DMS53 (cell line): ENCODE measurements at regions not wholly inside any gene's neighbourhood (a gene's known extent, or its start where the extent isn't known, plus 50 kb on each side); places are given as distances from the start of the nearest gene placed in this dataset.

Source experiments
- DNase-seq: peaks from one replicate; lab custom pipeline; 2025; lab: John Stamatoyannopoulos, UW

- DNase-seq, result no peak
Observed at GRCh38 chr2:217722883-217723472, 279.8 kb downstream of the TNS1 start.

GRCh38 chr2:217717646-217718045 is 285.1 kb downstream of the TNS1 start:
- no peak for DNase-seq

- DNase-seq, result no peak
Observed at GRCh38 chr2:217715484-217715883, 287.3 kb downstream of the TNS1 start.

DNA sequence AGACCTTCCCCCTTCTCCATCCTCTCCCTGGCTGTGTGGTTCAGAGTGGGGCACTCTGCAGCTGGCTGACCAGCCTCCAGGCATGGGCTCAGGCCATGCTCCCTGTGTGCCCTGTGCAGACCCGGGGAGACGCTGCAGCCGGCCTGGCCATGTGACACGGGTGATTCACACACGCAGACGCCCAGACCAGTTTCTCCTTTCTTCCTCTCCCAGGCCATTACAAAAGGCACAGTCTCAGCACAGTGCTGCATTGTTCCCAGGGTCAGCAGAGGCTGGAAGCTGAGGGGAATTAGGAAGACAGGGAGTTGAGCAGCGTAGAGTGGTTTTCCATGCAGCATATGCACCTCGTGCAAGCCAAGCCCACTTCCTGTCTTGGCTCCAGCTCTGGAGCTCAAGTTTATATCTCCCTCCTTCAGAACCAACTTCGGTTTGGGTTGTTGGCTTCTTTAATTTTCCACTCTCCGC is 288.5 kb downstream of the TNS1 start:
- peak; percentile 7 for DNase-seq

GRCh38 chr2:217713395-217714286 is 289.2 kb downstream of the TNS1 start:
- peak; percentile 74 for DNase-seq

DNA sequence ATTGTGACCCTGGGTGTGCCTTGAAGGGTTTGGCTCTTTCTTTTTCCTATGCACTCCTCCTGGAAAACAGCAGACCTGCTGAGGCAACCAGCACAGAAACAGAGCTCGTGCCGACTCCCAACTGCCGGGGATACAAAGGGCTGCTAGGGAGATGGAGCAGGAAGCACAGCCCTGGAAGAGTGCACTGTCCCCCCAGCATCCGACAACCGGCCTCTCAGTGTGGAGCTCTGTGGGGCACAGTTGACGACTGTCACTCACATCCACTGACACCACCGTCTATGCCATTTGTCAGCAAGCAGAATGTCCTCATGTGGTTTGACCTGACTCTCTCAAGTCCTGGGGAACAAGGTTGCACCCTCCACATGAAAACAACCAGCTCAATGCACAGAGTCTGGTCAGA is 290.4 kb downstream of the TNS1 start:
- DNase-seq, result no peak

- DNase-seq, result no peak
Observed at GRCh38 chr2:217711188-217711587, 291.6 kb downstream of the TNS1 start.

- no peak for DNase-seq
Observed at GRCh38 chr2:217710211-217710765, 292.5 kb downstream of the TNS1 start.

- DNase-seq, result no peak
Observed at GRCh38 chr2:217709478-217710210, 293.2 kb downstream of the TNS1 start.

DNA sequence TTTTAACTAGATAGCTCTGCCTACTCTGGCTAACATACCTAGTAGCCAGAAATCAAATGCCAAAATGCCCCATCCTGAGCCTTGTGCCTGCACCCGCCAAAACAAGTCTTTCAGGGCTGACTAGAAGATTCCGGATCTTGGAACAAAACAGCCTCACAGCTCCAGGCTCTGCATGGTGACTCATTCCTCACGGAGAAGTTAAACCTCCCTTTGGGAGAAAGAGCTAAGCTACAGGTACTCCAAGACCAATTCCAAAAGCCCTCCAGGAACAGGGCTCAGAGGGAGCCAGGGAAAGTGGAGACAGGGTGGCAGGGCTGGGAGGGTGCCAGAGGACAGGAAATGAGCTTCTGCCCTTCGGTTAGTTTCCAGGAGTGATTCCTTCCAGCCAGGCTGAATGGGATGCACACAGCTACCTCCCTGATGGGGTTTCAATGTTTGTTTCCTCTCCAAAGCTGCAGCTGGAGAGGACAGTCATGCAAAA is 295.6 kb downstream of the TNS1 start:
- peak; percentile 10 for DNase-seq

DNA sequence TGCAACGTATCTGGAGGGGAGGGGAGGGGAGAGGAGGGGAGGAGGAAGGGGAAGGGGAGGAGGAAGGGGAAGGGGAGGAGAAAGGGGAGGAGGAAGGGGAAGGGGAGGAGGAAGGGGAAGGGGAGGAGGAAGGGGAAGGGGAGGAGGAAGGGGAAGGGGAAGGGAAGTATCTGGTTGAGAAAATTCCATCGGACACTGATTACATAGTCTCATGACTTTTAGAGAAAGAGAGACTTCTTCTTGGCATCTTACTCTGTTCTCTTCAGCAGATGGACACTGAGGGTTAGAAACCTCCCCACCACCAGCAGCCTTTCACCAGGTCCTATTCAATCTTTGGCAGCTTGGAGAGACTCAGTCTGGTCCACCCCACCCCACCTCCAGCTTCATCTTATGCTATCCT is 296.3 kb downstream of the TNS1 start:
- no peak for DNase-seq

- peak; percentile 7 for DNase-seq
Observed at GRCh38 chr2:217706095-217706494, 296.7 kb downstream of the TNS1 start.

GRCh38 chr2:217705461-217705860 is 297.3 kb downstream of the TNS1 start:
- no peak for DNase-seq

GRCh38 chr2:217703999-217704398 is 298.8 kb downstream of the TNS1 start:
- DNase-seq, result no peak

- DNase-seq, result peak; percentile 74
Observed at GRCh38 chr2:217703102-217703501, 299.7 kb downstream of the TNS1 start.

- DNase-seq, result no peak
Observed at GRCh38 chr2:217701622-217702021, 301.2 kb downstream of the TNS1 start.

DNA sequence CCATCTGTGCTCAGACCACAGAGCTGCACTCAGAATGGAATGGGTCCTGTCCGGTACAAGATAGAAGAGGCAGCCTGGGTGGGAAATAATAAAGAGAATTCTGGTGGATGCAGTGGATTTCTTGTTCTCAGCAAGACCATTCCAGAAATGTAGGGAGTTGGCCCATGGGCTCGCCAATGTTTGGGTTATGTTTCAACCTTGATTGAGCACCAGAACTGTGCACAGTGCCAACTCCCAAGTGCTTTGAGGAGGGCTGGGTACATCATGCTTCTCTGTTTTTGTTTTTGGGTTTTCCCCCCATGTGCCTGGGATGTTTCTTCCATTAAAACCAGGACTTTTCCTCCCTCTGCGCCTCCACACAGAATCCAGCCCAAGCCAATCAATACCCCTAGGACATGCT is 304.1 kb downstream of the TNS1 start:
- no peak for DNase-seq

DNA sequence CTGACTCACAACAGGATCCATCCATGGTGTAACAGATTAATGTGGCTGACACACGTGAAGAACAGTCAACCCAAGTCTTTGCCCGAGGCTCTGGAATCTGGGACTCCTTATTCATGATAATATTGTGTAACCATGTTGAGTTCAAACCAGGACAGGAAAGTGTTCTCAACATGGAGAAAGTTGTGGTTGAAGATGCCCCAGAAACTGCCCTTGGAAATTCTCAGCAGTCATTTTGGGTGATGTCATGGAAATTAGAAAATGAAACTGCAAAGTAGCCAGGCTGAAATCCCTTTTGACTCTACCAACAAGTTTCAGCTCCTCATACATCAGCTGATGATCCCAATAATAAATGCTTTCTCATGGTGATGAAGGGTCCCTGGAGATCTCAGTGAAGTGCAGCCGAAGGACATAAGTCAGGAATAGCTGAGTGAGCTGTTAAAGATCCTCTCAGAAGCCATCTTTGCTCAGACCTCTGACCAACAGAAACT is 307.7 kb downstream of the TNS1 start:
- no peak for DNase-seq

- DNase-seq, result no peak
Observed at GRCh38 chr2:217694291-217694690, 308.5 kb downstream of the TNS1 start.

DNA sequence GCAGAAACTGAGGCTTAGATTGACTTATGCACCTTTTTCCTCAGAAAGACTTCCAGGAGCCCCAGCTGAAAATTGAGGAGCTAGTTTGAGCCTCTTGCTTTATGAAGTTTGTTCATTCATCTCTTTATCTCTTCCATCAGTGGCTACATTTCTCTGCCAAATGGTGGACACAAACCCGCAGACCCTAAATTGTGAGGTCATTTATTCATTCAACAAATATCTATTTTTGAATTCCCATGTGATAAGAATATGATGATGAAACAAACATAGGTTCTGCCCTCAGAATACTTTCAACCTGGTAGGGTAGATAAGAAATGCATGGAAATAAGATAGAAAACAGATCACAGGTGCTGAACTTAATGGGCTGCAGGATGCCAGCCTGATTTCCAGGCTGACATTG is 309.4 kb downstream of the TNS1 start:
- DNase-seq, result no peak

DNA sequence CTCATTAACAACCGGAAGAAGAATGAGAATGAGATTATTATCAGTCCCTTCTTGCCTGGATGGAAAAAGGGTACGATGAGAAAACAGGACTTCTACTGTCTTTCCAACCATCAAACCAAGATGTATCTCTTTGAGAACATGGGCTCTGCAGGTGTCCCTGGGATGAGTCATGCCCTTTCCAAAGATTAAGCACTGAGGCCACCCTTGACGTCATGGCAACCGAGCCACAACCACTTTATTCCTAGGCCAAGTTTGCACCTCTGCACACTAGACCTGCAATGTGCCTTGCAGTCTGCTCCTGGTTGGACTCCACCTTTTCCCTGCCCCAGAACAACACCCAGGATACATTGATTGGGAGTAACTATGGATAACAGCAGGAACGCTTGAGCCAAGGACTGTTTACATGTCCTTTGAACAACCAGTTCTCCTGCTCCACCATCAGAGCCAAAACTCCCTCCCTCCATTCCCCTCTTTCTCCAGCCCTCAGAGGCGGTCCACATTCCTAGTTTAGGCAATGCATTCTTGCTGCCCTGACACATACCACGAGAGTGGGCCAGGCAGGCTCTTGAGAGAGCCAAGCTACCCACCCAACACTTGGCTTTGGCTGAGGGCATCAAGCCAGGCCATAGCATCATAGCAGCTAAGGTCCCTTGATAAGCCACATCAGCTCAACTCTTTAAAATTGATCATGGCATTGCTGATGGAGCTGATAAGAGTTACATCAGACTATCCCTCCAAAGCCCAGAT is 310.7 kb downstream of the TNS1 start:
- DNase-seq, result peak; percentile 89
